Testis (tissue), 2 donors: ENCODE measurements at regions not wholly inside any gene's neighbourhood (a gene's known extent, or its start where the extent isn't known, plus 50 kb on each side); places are given as distances from the start of the nearest gene placed in this dataset.

Experiments
- DNase-seq: peaks from one replicate; pipeline ENCODE4 v3.0.0-alpha.2; 2019
- H3K27ac ChIP-seq, 2 donors: fragments of 200-600 bp; sonication (generic); one replicate each; pipeline ENCODE4 v1.5.1; 2019
- H3K27me3 ChIP-seq: fragments of 200-600 bp; sonication (generic); one replicate; pipeline ENCODE4 v1.5.1; 2019
- H3K36me3 ChIP-seq: fragments of 200-600 bp; sonication (generic); one replicate; pipeline ENCODE4 v1.5.1; 2017; ENCODE audit warnings: low read depth; ENCODE audit errors: missing control alignments
- H3K4me1 ChIP-seq: fragments of 200-600 bp; sonication (generic); one replicate; pipeline ENCODE4 v1.5.1; 2019
- H3K4me3 ChIP-seq, 2 donors: fragments of 200-600 bp; sonication (generic); one replicate each; pipeline ENCODE4 v1.5.1; 2017 to 2019
- H3K9me3 ChIP-seq: fragments of 200-600 bp; sonication (generic); one replicate; pipeline ENCODE4 v1.5.1; 2017
- POLR2A ChIP-seq: fragments of 450-650 bp; IDR thresholded peaks from one replicate; pipeline ENCODE4 v1.6.1; 2017; ENCODE audit warnings: antibody characterized with exemption, mild to moderate bottlenecking, moderate library complexity
- WGBS, 2 donors: methylation state at CpG; one replicate each; pipeline ENCODE4 v1.1.5; 2018; 5-methylcytosine and 5-hydroxymethylcytosine counted together
- intact Hi-C: fragments of 100-400 bp; cut with DNase I; formaldehyde crosslinking; loops from one replicate; pipeline ENCODE4 v1.15.1; 2023; ENCODE audit warnings: low total_unique reads
- TF ChIP-seq, protein P1 (sequence below), 3 experiments: fragments of 450-650 bp in 2 of 3; fragments of 200-600 bp in 1 of 3; sonication (generic) in 1 of 3; IDR thresholded peaks; one replicate each; pipeline ENCODE4 v1.5.1; 2016 to 2019; ENCODE audit warnings: antibody characterized with exemption in 3 of 3, mild to moderate bottlenecking in 2 of 3, moderate library complexity in 1 of 3

GRCh38 chr6:22142856-22143255, 154.0 kb downstream of the PRL start:
- no peak overlapping the region for H3K4me3 ChIP-seq
- TF ChIP-seq, protein P1, sequence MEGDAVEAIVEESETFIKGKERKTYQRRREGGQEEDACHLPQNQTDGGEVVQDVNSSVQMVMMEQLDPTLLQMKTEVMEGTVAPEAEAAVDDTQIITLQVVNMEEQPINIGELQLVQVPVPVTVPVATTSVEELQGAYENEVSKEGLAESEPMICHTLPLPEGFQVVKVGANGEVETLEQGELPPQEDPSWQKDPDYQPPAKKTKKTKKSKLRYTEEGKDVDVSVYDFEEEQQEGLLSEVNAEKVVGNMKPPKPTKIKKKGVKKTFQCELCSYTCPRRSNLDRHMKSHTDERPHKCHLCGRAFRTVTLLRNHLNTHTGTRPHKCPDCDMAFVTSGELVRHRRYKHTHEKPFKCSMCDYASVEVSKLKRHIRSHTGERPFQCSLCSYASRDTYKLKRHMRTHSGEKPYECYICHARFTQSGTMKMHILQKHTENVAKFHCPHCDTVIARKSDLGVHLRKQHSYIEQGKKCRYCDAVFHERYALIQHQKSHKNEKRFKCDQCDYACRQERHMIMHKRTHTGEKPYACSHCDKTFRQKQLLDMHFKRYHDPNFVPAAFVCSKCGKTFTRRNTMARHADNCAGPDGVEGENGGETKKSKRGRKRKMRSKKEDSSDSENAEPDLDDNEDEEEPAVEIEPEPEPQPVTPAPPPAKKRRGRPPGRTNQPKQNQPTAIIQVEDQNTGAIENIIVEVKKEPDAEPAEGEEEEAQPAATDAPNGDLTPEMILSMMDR (IDR thresholded peaks at IDR 0.05): no peak
- no peak for TF ChIP-seq POLR2A
- DNase-seq: no peak
- 76 to 79% methylated on average over 7 of the region's 7 CpGs for WGBS, 2 donors
- no peaks in the 10 kb centered on the region for H3K27me3 ChIP-seq
- intact Hi-C loops: no loop called here
- H3K4me1 ChIP-seq: peaks cover 1% of the 10 kb centered on the region
- H3K36me3 ChIP-seq: no peaks in the 10 kb centered on the region
- H3K9me3 ChIP-seq: no peaks in the 10 kb centered on the region
- H3K27ac ChIP-seq: no peak overlapping the region

DNA sequence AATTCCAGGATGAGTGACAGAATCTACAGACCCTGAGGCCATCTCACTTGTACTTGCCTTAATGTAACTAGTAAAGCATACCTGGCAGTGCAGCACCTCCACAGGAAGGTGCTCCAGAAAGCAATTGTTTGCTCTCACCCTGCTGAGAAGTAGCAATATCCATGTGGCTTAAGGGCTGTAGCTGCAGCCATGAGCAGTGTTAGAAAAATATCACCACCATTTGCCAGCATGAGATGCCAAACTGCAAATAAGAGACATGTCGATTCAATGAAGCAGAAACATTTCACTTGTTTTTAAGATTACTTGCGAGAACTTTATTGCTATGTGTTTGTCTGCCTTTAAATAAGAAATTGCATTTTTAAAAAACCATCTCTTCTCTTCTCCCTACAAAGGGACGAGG, 151.5 kb downstream of the PRL start:
- Histone ChIP-seq H3K27ac (no peak overlapping the region), H3K36me3 (no peaks in the 10 kb centered on the region)
- 63 to 73% methylated on average over 3 of the region's 3 CpGs for whole genome bisulfite sequencing, 2 donors

DNA sequence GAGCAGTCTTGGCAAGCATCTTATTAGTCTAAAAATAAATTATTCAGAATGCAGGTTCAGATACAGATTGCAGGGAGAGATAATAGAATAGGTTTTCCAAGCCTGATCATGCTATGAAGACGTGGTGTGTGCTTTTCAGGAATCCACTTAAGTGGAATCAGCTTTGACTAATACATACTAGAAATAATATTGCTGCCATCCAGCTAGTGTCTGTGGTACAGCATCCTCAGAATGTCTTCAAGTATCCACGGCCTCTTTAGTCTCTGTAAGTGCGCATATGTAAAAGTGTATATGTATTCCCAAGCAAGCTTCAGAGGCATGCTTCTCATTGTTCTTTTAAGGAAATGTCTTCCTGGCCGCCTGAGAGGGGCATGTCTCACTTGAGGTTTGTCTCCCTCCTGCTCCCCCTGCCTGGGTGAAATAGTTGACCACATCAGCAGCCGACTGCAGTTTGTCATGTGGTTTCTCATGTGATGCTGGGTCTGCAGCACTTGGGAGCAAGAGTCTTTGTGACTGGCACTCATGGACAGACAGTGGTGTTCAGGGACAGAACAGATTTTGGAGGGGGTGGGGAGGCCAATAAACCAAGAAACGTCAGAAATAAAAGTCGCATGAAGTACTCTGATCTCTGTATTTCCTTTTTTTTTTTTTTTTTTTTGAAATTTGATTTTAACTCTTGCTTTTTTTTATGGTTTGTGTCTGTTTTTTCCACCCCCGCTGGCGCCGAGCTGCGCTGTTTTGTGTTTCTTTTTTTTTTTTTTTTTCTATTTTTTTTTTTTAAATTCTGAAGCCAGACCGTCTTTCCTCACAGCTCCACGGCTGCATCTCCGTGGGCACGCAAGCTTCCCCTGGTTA, 150.8 kb downstream of the PRL start:
- Histone ChIP-seq H3K4me1 (peaks cover 23% of the 10 kb centered on the region), H3K36me3 (no peaks in the 10 kb centered on the region), H3K27me3 (no peaks in the 10 kb centered on the region), H3K27ac (no peak overlapping the region), H3K9me3 (no peaks in the 10 kb centered on the region), H3K4me3 (peak overlapping the region in 1 of 2 donors; percentile 35)
- DNase-seq: peak; percentile 17
- intact Hi-C loops: no loop called here
- WGBS, 2 donors: 40 to 48% methylated on average over 14 to 15 of the region's 15 CpGs
- no peak for TF ChIP-seq POLR2A
- TF ChIP-seq, protein P1 (IDR thresholded peaks at IDR 0.05): peak in 1 of 3 experiments; percentile 20

More for the DNA sequence above, 151.5 kb downstream of the PRL start:
- H3K4me3 ChIP-seq: no peak overlapping the region
- H3K9me3 ChIP-seq: no peaks in the 10 kb centered on the region
- H3K27me3 ChIP-seq: no peaks in the 10 kb centered on the region
- peaks cover 23% of the 10 kb centered on the region for H3K4me1 ChIP-seq
- no peak for DNase-seq
- no peak for TF ChIP-seq POLR2A
- intact Hi-C loops: no loop called here

DNA sequence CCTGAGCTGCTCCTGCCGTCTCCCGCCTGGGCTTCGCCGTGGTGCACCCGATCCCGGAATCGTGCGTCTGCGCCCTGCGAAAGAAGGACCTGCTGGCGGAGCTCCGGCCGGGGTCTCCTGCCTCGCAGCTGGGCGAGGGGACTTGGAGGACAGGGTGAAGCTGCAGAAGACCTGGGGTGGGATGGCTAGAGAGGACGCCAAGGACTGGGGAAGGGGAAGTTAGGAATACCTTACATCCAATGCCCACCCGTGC, 150.2 kb downstream of the PRL start:
- 57 to 70% methylated on average over 5 to 17 of the region's 17 CpGs for WGBS, 2 donors
- Histone ChIP-seq H3K27me3 (no peaks in the 10 kb centered on the region), H3K36me3 (no peaks in the 10 kb centered on the region), H3K4me3 (peak overlapping the region; percentile 12 to 35), H3K4me1 (peaks cover 23% of the 10 kb centered on the region), H3K9me3 (no peaks in the 10 kb centered on the region), H3K27ac (no peak overlapping the region)
- TF ChIP-seq, protein P1 (IDR thresholded peaks at IDR 0.05): no peak
- TF ChIP-seq POLR2A: no peak
- peak; percentile 15 for DNase-seq
- intact Hi-C loops: no loop called here

DNA sequence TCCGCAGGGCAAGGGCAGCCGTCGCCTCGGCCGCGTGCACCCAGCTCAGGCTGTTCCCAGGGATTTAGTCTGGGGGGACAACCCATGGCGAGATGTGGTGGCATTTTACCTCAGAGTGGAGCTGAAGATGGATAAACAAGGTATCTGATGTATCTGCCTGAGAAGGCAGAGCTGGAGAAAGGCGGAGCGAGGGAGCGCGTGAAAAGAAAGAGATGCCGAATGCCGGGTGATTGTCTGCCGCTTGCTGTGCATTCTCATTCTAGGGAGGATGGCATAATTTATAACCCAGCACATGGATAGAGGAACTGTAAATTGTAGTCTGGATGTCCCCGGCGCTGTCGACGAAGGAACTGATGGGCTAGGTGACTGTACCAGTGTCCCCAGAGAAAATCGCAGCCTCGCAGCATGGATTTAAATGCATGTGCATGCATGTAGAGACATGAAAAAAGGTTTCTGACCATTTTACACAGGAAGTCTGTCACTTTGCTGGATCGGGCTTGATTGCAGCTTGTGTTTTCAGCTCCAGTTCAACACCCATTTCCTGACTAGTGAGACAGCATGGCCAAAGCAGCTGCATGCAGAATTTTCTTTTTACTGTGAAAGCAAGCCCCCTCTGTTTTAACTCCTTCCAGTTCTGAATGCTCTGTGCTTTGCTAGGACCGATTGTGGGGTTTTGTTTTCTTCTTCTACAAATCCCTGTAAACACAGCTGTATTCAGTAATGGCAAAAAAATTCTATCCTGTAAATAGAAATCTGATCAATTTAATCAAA, 149.7 kb downstream of the PRL start:
- DNase-seq: no peak
- intact Hi-C loops: no loop called here
- peak overlapping the region; percentile 12 to 35 for H3K4me3 ChIP-seq

More for the DNA sequence above, 149.7 kb downstream of the PRL start:
- no peaks in the 10 kb centered on the region for H3K27me3 ChIP-seq
- WGBS, 2 donors: 63 to 64% methylated on average over 22 of the region's 22 CpGs
- H3K27ac ChIP-seq: no peak overlapping the region
- no peaks in the 10 kb centered on the region for H3K36me3 ChIP-seq
- H3K4me1 ChIP-seq: peaks cover 23% of the 10 kb centered on the region
- no peaks in the 10 kb centered on the region for H3K9me3 ChIP-seq
- TF ChIP-seq, protein P1 (IDR thresholded peaks at IDR 0.05): no peak
- TF ChIP-seq POLR2A: no peak
